ENCODE measurements at regions not wholly inside any gene's neighbourhood (a gene's known extent, or its start where the extent isn't known, plus 50 kb on each side); places are given as distances from the start of the nearest gene placed in this dataset.

- DNase-seq (ENCODE audit: low read depth in 2 of 2), result no peak
Measured at GRCh38 chr12:30021051-30021833, 237.5 kb upstream of the TMTC1 start.

GRCh38 chr12:30019366-30020140 lies 235.8 kb upstream of the TMTC1 start:
- DNase-seq (ENCODE audit: low read depth in 2 of 2), result no peak

GRCh38 chr12:30016540-30017055 lies 232.9 kb upstream of the TMTC1 start:
- DNase-seq (ENCODE audit: low read depth in 2 of 2), result no peak

GRCh38 chr12:30015631-30016337 lies 232.0 kb upstream of the TMTC1 start:
- no peak for DNase-seq (ENCODE audit: low read depth in 2 of 2)

GRCh38 chr12:30014991-30015390 lies 231.2 kb upstream of the TMTC1 start:
- no peak for DNase-seq (ENCODE audit: low read depth in 2 of 2)

- DNase-seq (ENCODE audit: low read depth in 2 of 2), result no peak
Measured at GRCh38 chr12:30012816-30013450, 229.2 kb upstream of the TMTC1 start.

- no peak for DNase-seq (ENCODE audit: low read depth in 2 of 2)
Measured at GRCh38 chr12:30010071-30011052, 226.6 kb upstream of the TMTC1 start.

- no peak for DNase-seq (ENCODE audit: low read depth in 2 of 2)
Measured at GRCh38 chr12:30006021-30006420, 222.3 kb upstream of the TMTC1 start.

GRCh38 chr12:30003321-30003720 lies 219.6 kb upstream of the TMTC1 start:
- DNase-seq (ENCODE audit: low read depth in 2 of 2), result no peak

- no peak for DNase-seq (ENCODE audit: low read depth in 2 of 2)
Measured at GRCh38 chr12:30002677-30003076, 218.9 kb upstream of the TMTC1 start.

- no peak for DNase-seq (ENCODE audit: low read depth in 2 of 2)
Measured at GRCh38 chr12:30000401-30000800, 216.7 kb upstream of the TMTC1 start.

- no peak for DNase-seq (ENCODE audit: low read depth in 2 of 2)
Measured at GRCh38 chr12:29996993-29997392, 213.3 kb upstream of the TMTC1 start.

- DNase-seq (ENCODE audit: low read depth in 2 of 2), result no peak
Measured at GRCh38 chr12:29992366-29992765, 208.6 kb upstream of the TMTC1 start.

- no peak for DNase-seq (ENCODE audit: low read depth in 2 of 2)
Measured at GRCh38 chr12:29991924-29992323, 208.2 kb upstream of the TMTC1 start.

- no peak for DNase-seq (ENCODE audit: low read depth in 2 of 2)
Measured at GRCh38 chr12:29990971-29991370, 207.2 kb upstream of the TMTC1 start.

- DNase-seq (ENCODE audit: low read depth in 2 of 2), result no peak
Measured at GRCh38 chr12:29983851-29984250, 200.1 kb upstream of the TMTC1 start.

GRCh38 chr12:29980304-29980703 lies 196.6 kb upstream of the TMTC1 start:
- no peak for DNase-seq (ENCODE audit: low read depth in 2 of 2)

- no peak for DNase-seq (ENCODE audit: low read depth in 2 of 2)
Measured at GRCh38 chr12:29971446-29971845, 187.7 kb upstream of the TMTC1 start.

- no peak for DNase-seq (ENCODE audit: low read depth in 2 of 2)
Measured at GRCh38 chr12:29970501-29970900, 186.8 kb upstream of the TMTC1 start.

- DNase-seq (ENCODE audit: low read depth in 2 of 2), result no peak
Measured at GRCh38 chr12:29962276-29963035, 178.7 kb upstream of the TMTC1 start.

Measured in stimulated activated CD4-positive, alpha-beta T cell treated with anti-CD3 and anti-CD28 coated beads, Interleukin-15, amount 100 ng/mL, for 48 hours (primary cell).